ENCODE measurements at regions not wholly inside any gene's neighbourhood (a gene's known extent, or its start where the extent isn't known, plus 50 kb on each side); places are given as distances from the start of the nearest gene placed in this dataset.

DNA sequence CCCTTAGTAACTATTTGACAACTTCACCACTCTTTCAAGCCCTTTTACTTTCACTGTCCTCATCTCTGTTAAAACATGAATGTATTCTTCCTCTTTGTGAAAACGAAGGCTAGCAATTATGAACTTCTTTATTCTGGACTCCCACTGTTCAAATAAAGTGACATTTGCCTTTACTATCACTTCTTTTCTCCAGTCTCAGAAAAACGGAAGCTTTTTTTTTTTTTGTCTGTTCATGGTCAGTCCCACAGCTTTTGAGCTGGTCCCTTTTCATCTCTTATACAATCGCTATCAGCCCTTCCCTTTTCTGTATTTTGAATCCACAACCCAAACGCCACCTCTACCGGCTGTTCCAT, 327.7 kb downstream of the DKK2 start:
- Mint-ChIP-seq H3K27me3 (no peaks in the 10 kb centered on the region), H3K27ac (no peak overlapping the region), H3K4me3 (no peak overlapping the region), H3K9me3 (ENCODE audit: insufficient read depth) (no peaks in the 10 kb centered on the region), H3K4me1 (no peaks in the 10 kb centered on the region)
- TF ChIP-seq, protein P1, sequence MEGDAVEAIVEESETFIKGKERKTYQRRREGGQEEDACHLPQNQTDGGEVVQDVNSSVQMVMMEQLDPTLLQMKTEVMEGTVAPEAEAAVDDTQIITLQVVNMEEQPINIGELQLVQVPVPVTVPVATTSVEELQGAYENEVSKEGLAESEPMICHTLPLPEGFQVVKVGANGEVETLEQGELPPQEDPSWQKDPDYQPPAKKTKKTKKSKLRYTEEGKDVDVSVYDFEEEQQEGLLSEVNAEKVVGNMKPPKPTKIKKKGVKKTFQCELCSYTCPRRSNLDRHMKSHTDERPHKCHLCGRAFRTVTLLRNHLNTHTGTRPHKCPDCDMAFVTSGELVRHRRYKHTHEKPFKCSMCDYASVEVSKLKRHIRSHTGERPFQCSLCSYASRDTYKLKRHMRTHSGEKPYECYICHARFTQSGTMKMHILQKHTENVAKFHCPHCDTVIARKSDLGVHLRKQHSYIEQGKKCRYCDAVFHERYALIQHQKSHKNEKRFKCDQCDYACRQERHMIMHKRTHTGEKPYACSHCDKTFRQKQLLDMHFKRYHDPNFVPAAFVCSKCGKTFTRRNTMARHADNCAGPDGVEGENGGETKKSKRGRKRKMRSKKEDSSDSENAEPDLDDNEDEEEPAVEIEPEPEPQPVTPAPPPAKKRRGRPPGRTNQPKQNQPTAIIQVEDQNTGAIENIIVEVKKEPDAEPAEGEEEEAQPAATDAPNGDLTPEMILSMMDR (IDR thresholded peaks at IDR 0.05), result no peak
- no peak for TF ChIP-seq EZH2 (IDR thresholded peaks at IDR 0.05; ENCODE audit: borderline replicate concordance, insufficient read depth, low read depth, low read length, poor library complexity, severe bottlenecking)
- Histone ChIP-seq H3K4me1 (ENCODE audit: control insufficient read depth in 2 of 2, insufficient read depth in 2 of 2, low read length in 2 of 2) (no peaks in the 10 kb centered on the region), H3K27me3 (replicated peaks in 1 of 4; ENCODE audit: control extremely low read depth in 1 of 4, control insufficient read depth in 3 of 4, insufficient read depth in 4 of 4, low read length in 3 of 4) (no peaks in the 10 kb centered on the region), H3K4me3 (ENCODE audit: control extremely low read depth in 1 of 5, extremely low read depth in 1 of 5, insufficient read depth in 1 of 5, low read depth in 2 of 5, low read length in 4 of 5) (no peak overlapping the region), H4K20me1 (ENCODE audit: control insufficient read depth, insufficient read depth, low read length, poor library complexity, severe bottlenecking) (no peaks in the 10 kb centered on the region), H3K27ac (ENCODE audit: low read length in 2 of 2) (no peak overlapping the region), H3K9ac (ENCODE audit: low read length) (no peak overlapping the region), H3K9me3 (ENCODE audit: control extremely low read depth in 1 of 3, control insufficient read depth in 2 of 3, insufficient read depth in 1 of 3, low read length in 2 of 3) (no peaks in the 10 kb centered on the region), H3K4me2 (replicated peaks; ENCODE audit: low read depth, low read length, poor library complexity, severe bottlenecking) (no peak overlapping the region), H3K79me2 (ENCODE audit: control insufficient read depth, insufficient read depth, low read length) (no peaks in the 10 kb centered on the region), H2AFZ (ENCODE audit: insufficient read depth, low read depth, low read length, poor library complexity, severe bottlenecking) (no peak overlapping the region), H3K36me3 (replicated peaks in 1 of 2; ENCODE audit: control extremely low read depth in 1 of 2, control insufficient read depth in 1 of 2, extremely low read depth in 1 of 2, insufficient read depth in 2 of 2, low read length in 1 of 2) (no peaks in the 10 kb centered on the region)
- WGBS (ENCODE audit: insufficient coverage), result 14% methylated on average over 1 of the region's 5 CpGs
- ATAC-seq (ENCODE audit: low read depth) (no peak), DNase-seq (no peak)
- ChIA-PET POLR2A (no interaction called here), CTCF (no interaction called here)
- intact Hi-C loops (cut with micrococcal nuclease), result no loop called here

DNA sequence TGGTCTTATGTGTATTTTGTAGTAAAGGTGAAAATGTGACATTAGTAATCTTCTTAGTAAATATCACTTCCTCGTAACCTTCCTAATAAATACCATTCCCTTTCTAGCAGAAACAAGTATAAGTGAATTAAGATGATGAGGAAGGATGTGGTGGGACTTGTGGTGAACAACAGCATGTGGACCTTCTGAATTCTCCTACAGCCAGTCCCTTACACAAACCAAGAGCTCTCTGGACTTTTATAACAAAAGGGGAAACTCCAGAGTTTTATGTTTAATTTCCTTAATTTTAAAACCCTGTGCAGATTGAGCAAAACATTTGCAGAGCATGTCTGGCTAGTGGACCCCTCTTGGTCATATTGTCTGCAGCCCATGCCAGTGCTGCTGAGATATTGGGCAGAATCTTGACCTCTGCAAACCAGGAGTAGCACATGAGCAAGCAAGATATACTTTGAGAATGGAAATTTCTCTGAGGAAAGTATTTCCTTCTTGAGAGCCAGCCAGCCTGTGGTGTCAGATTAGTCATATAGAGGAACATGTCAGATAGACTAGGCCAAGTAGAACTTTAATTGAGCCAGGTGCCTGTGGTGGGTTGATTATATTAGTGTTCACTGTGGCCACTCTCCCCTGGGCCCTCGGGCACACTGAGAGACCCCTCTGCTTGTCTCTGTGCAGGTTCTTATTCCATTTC, 328.2 kb downstream of the DKK2 start:
- Histone ChIP-seq H3K36me3 (replicated peaks in 1 of 2; ENCODE audit: control extremely low read depth in 1 of 2, control insufficient read depth in 1 of 2, extremely low read depth in 1 of 2, insufficient read depth in 2 of 2, low read length in 1 of 2) (no peaks in the 10 kb centered on the region), H3K4me2 (replicated peaks; ENCODE audit: low read depth, low read length, poor library complexity, severe bottlenecking) (no peak overlapping the region), H3K79me2 (ENCODE audit: control insufficient read depth, insufficient read depth, low read length) (no peaks in the 10 kb centered on the region), H3K27ac (ENCODE audit: low read length in 2 of 2) (no peak overlapping the region), H3K4me3 (ENCODE audit: control extremely low read depth in 1 of 5, extremely low read depth in 1 of 5, insufficient read depth in 1 of 5, low read depth in 2 of 5, low read length in 4 of 5) (no peak overlapping the region), H3K9me3 (ENCODE audit: control extremely low read depth in 1 of 3, control insufficient read depth in 2 of 3, insufficient read depth in 1 of 3, low read length in 2 of 3) (no peaks in the 10 kb centered on the region), H3K27me3 (replicated peaks in 1 of 4; ENCODE audit: control extremely low read depth in 1 of 4, control insufficient read depth in 3 of 4, insufficient read depth in 4 of 4, low read length in 3 of 4) (no peaks in the 10 kb centered on the region), H4K20me1 (ENCODE audit: control insufficient read depth, insufficient read depth, low read length, poor library complexity, severe bottlenecking) (no peaks in the 10 kb centered on the region), H3K4me1 (ENCODE audit: control insufficient read depth in 2 of 2, insufficient read depth in 2 of 2, low read length in 2 of 2) (no peaks in the 10 kb centered on the region), H3K9ac (ENCODE audit: low read length) (no peak overlapping the region), H2AFZ (ENCODE audit: insufficient read depth, low read depth, low read length, poor library complexity, severe bottlenecking) (no peak overlapping the region)
- Mint-ChIP-seq H3K9me3 (ENCODE audit: insufficient read depth) (peaks cover under 1% of the 10 kb centered on the region), H3K4me1 (no peaks in the 10 kb centered on the region), H3K4me3 (no peak overlapping the region), H3K27me3 (no peaks in the 10 kb centered on the region), H3K27ac (no peak overlapping the region)
- ChIA-PET CTCF (no interaction called here), POLR2A (no interaction called here)
- WGBS (ENCODE audit: insufficient coverage), result 20% methylated on average over 1 of the region's 2 CpGs
- intact Hi-C loops (cut with micrococcal nuclease), result no loop called here
- TF ChIP-seq, protein P1 (IDR thresholded peaks at IDR 0.05), result no peak
- TF ChIP-seq EZH2 (IDR thresholded peaks at IDR 0.05; ENCODE audit: borderline replicate concordance, insufficient read depth, low read depth, low read length, poor library complexity, severe bottlenecking), result no peak
- DNase-seq (no peak), ATAC-seq (ENCODE audit: low read depth) (no peak)

Data from B cell (primary cell).